ENCODE measurements at regions not wholly inside any gene's neighbourhood (a gene's known extent, or its start where the extent isn't known, plus 50 kb on each side); places are given as distances from the start of the nearest gene placed in this dataset.

DNA sequence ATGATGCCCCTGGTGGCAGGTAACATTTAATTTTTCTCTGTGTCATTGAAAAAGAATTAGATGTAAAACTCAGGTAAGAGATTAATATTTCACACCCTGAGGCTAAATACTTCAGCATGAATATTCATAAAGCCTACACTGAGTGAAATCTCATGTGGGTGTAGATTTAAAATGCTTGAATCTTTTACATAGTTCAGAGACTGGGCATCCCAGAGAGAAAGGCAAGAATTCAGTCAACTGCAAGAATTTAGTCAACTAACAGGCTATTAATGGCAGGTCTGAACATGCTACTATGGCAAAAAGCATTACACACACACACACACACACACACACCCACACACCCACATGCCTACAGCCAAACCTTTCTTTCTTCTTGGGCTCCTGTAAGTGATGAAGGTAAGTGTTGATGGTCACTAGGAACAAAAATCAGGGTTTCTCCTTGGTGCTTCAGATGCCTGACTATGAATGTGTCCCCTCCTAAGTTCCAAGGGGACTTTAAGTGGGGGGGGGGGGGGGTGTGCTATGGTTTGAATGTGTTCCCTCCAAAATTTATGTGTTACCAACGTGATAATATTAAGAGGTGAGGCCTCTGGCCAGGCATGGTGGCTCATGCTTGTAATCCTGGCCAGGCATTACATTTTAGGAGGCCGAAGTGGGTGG is 63.7 kb upstream of the PSMD7 start:
- no peak for DNase-seq

GRCh38 chr16:74230126-74230525 is 66.5 kb upstream of the PSMD7 start:
- DNase-seq = no peak

DNA sequence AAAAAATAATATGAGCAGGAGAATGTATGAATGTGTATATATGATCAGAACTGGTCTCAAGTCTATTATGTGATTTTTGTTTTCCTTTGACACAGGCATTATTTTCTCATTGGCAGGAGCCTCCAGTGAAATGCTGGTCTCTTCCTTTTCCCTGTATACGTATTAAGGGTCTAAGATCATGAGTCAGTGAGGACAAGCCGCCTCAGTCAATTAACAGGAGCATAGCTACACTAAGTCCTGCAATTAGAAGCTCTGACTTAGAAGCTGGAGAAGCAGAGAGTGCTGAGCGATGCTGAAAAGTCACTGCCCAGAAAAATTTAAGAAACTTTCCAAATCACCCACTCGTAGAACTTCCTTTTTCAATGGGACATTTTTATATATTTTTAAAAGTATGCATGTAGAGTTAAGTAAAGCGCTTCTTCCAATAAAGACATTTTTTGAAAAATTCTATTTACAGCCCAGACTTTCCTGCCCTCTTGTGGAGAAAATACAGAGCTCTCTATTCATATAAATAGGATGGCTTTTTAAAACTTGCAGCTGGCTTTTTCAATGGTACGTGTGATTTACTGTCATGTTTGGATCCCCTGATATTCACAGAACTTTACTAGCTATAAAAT is 70.2 kb upstream of the PSMD7 start:
- no peak for DNase-seq

DNA sequence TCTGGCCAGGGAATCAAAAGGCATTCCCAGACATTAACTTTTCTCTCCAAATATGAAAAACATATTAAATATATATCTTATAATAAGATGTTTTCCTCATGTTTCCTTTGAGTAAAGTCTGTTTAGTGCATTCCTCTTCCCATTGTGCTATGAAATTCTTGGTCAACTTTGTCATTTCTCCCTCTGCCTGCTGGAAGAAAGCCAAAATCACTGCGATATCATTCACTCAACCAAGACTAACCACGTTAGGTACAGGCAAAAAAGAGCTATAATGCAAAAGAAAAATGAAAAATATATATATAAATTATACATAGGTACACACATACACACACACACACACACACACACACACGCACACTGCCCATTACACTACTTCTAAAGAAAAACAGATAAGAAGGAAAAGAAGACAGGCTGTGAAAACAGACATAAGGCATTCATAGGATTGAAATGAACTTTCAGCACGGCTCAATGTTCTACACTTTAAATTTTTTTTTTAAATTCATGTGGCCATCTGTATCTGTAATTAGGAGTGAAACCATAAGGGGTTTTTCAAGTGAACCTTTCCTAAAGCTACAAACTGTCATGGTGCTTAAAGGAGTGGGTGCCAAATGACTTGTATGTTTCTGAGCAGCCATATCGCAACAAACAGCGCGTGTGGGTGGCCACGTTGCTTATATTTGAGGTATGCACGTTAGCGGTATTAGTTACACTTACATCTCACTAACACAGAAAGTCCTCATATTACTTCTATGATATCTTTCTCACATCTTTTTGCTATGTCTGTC is 71.6 kb upstream of the PSMD7 start:
- DNase-seq = no peak

GRCh38 chr16:74221828-74222227 is 74.8 kb upstream of the PSMD7 start:
- DNase-seq = no peak

DNA sequence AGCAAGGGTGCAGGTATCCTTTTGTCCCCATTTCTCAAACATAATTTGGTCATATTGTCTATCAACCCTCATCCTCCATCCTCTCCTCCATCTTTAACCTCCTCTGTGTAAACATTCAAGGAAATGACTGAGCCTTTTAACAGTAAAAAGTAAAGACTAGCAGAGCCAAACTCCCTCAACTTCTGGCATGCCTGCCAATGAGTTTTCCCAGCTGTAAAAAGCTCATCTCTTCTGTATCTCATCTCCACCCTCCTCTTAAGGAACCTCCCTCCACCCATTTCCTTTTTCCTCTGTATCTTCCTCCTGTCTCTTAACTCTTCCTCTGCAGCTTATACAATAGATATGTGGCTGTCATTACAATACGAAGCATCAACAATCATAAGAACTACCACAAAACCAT is 76.9 kb upstream of the PSMD7 start:
- no peak for DNase-seq

- no peak for DNase-seq
Observed at GRCh38 chr16:74218871-74219270, 77.7 kb upstream of the PSMD7 start.

- no peak for DNase-seq
Observed at GRCh38 chr16:74216319-74216718, 80.3 kb upstream of the PSMD7 start.

- no peak for DNase-seq
Observed at GRCh38 chr16:74215249-74215648, 81.4 kb upstream of the PSMD7 start.

DNA sequence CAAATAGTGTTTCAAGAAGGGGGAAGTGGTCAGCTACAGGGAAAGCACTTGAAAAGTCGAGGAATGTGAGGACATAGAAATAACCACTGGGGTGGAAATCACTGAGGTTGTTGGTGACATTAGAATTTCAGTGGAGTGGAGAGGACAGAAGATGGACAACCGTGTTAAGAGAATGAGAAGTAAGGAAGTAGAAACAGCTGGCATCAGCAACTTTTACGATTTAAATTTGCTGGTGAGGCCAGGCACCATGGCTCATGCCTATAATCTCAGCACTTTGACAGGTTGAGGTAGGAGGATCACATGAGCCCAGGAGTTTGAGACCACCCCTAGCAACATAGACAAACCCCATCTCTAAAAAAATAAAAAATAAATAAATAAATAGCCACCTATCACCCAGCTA is 83.2 kb upstream of the PSMD7 start:
- no peak for DNase-seq

- no peak for DNase-seq
Observed at GRCh38 chr16:74210245-74210644, 86.4 kb upstream of the PSMD7 start.

GRCh38 chr16:74202009-74202408 is 94.6 kb upstream of the PSMD7 start:
- no peak for DNase-seq

DNA sequence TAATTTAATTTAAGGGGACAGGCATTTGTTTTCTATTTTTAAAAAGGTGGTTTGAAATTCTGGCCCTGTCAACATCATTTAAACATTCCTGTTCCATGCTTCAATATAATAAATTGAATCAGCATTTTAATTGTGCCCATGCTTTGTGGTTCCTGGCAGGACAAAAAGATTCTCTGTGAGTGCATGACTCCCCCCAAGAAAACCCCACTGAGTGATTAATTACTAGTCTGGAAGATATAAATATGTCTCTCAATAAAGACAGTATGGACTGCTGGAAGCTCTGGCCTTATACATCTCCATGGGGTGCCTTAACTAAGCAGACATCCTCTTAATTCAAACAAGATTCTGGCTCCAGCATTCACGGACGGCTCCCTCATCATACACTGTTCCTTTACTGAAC is 95.0 kb upstream of the PSMD7 start:
- no peak for DNase-seq

DNA sequence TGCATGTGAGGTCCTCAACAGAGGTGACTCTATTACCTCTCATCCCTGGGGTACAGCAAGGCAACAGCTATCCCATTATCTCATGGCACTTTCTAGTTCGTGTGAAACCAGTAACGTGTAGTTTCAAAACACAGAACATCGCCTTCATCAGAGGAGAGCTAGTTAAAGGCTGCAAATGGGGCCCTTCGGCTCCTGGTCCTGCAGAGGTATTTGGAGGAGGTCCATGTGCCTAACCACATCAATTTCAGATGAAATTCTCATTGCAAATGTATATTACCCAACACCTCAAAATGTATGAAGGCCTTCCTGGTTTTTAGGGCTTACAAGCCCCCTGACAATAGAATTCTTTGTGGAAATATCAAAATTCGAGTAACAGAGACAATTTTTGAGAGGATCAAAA is 95.7 kb upstream of the PSMD7 start:
- DNase-seq = no peak

DNA sequence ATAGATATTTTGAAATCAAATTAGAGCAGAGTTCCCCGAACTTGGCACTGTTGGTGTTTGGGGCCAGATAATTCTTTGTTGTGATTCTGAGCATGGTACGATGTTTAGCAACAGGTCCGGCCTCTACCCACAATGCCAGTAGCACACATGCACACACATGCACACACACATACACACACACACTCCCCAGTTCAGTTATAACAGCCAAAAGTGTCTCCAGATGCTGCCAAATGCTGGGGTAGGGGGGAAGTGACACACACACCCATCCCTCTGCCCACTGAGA is 96.8 kb upstream of the PSMD7 start:
- no peak for DNase-seq

GRCh38 chr16:74199066-74199841 is 97.4 kb upstream of the PSMD7 start:
- DNase-seq = no peak

DNA sequence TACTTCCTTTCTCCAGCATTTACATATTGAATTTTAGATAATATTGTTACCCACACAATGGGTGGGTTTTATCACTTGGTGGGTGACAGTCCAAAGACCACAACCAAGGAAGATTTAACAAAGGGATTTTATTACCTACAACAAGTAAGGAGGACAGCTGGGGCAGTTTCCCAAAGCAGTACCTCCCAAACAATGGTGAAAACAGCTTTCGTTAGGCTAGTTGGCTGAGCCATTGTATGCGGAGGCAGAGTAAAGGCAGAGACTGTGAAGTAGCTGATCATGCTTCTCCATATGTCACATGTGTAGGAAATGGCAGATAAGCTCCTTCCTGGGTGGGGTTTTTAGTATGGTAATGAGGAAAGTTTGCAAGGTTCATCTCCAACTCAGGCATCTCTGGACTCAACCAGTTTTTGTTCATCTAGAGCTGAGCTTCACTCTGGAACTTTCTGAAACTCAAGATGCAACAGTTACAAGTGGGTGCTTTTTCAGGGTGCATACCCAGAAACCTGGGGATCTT is 104.3 kb upstream of the PSMD7 start:
- DNase-seq = no peak

DNA sequence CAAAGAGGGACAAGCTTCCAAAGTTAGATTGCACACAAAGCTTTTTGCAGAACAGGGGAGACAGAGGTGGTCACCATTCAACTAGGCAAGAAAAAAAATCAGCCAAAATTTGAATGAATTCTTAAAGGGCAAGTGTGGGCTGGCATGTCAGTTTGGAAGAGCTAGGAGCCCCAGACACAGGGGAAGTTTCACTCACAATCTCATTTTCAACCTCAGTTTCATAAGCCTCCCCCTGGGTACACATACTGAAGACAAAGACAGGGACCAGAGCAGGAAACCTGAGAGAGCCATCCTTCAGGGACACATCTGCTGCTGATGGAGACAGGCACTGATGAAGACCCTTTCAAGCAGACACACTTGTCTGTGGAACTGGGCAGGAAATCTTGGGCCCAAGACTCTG is 106.3 kb upstream of the PSMD7 start:
- DNase-seq = no peak

DNA sequence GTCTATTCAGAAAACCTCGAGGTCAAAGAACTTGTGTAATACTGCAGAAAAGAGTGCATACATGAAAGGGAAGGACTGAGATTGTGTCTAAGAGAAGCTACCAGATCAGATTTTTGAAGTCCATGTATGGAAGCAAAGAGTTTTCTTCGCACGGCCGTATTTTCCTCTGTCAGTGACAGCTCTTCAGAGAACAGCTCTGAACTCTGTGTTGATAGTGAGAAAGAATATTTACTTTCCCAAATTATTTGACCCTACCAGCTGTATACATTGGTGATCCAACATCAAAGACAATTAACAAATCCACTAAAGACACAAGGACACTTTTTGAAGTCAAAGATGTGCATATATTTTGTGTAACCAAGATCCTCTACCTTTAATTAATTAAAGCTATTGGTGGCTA is 107.8 kb upstream of the PSMD7 start:
- DNase-seq = no peak

DNA sequence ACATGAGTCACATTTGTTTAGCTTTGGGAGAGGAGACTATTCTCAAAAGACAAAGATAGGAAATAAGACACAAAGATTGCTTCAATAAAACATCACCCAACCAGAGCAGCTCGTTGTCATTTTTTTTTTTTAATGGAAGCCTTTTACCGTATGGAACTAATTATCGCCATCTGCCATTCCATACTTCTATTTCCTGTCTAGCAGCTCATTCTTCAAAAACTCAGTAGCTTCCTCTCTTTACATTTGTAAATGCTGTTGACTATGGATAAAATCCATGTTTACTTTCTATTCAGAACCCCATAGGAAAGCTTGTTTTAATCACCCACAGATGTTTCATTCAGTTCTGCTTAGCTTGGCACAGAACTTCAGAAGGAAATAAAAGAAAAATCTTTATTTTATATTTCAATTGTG is 110.0 kb upstream of the PSMD7 start:
- DNase-seq = no peak

DNA sequence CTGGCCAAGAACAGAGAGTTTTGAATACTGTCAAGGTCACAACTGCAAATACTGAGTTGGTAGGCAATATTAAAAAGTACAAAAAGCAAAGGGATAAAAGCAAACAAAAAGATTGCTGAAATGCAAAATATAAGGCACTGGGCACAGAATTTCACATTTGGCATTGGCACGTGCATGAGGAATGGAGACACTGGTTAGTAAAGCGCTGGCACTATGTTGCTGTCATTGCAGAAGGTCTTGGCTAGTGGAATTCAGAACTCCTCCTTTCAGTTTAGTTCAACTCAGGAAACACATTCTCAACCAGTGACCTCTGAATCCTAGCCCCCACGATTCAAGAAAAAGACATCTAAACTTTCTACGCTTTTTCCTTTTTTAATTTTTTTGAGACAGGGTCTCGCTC is 111.8 kb upstream of the PSMD7 start:
- DNase-seq = no peak

- DNase-seq = no peak
Observed at GRCh38 chr16:74183601-74184360, 112.8 kb upstream of the PSMD7 start.
